Fibroblast of lung (primary cell): ENCODE measurements at regions not wholly inside any gene's neighbourhood (a gene's known extent, or its start where the extent isn't known, plus 50 kb on each side); places are given as distances from the start of the nearest gene placed in this dataset.

Experiments
- DNase-seq, 2 donors: peaks; one replicate each; pipeline versions ENCODE4 v3.0.0 to v3.0.0-alpha.2; 2010; ENCODE audit warnings: low read depth in 2 of 2
- H2AFZ ChIP-seq: 2 replicates; pipeline ENCODE4 v1.5.1; 2012; ENCODE audit warnings: low read length, control low read depth, inconsistent platforms
- H3K27ac ChIP-seq: 2 replicates; pipeline ENCODE4 v1.5.1; 2011; ENCODE audit warnings: low read length, control low read depth; ENCODE audit not compliant: insufficient read depth
- H3K27me3 ChIP-seq: 2 replicates; pipeline ENCODE4 v1.5.1; 2011; ENCODE audit warnings: mild to moderate bottlenecking, low read length; ENCODE audit not compliant: control insufficient read depth, insufficient read depth
- H3K36me3 ChIP-seq: 2 replicates; pipeline ENCODE4 v1.5.1; 2011; ENCODE audit warnings: low read length; ENCODE audit not compliant: control insufficient read depth, insufficient read depth
- H3K4me1 ChIP-seq: 2 replicates; pipeline ENCODE4 v1.5.1; 2011; ENCODE audit warnings: low read length; ENCODE audit not compliant: control insufficient read depth, insufficient read depth; ENCODE audit errors: extremely low read depth
- H3K4me2 ChIP-seq: 2 replicates; pipeline ENCODE4 v1.5.1; 2011; ENCODE audit warnings: low read length, control low read depth; ENCODE audit not compliant: insufficient read depth; ENCODE audit errors: extremely low read depth
- H3K4me3 ChIP-seq, 4 experiments: fragments of 200-600 bp in 1 of 4; sonication (generic) in 1 of 4; replicated peaks in 1 of 4; 2 replicates each; pipeline ENCODE4 v1.5.1; 2011 to 2016; ENCODE audit warnings: low read length in 4 of 4, low read depth in 3 of 4, mild to moderate bottlenecking in 3 of 4, control low read depth in 2 of 4, inconsistent platforms in 1 of 4, mixed read lengths in 1 of 4; ENCODE audit not compliant: insufficient read depth in 1 of 4; ENCODE audit errors: control extremely low read depth in 1 of 4
- H3K79me2 ChIP-seq: 2 replicates; pipeline ENCODE4 v1.5.1; 2012; ENCODE audit warnings: mild to moderate bottlenecking, low read length, inconsistent platforms; ENCODE audit not compliant: control insufficient read depth, insufficient read depth
- H3K9ac ChIP-seq: 2 replicates; pipeline ENCODE4 v1.5.1; 2011; ENCODE audit warnings: mild to moderate bottlenecking, low read length, control low read depth; ENCODE audit not compliant: insufficient read depth
- H3K9me3 ChIP-seq: 2 replicates; pipeline ENCODE4 v1.5.1; 2012; ENCODE audit warnings: low read depth, low read length; ENCODE audit not compliant: control insufficient read depth, insufficient read depth
- H4K20me1 ChIP-seq: 2 replicates; pipeline ENCODE4 v1.5.1; 2011; ENCODE audit warnings: low read length; ENCODE audit not compliant: control insufficient read depth, insufficient read depth; ENCODE audit errors: extremely low read depth
- EZH2 ChIP-seq: IDR thresholded peaks from 2 replicates; pipeline ENCODE4 v1.5.1; 2012; ENCODE audit warnings: low read length, control low read depth, mild to moderate bottlenecking; ENCODE audit errors: missing control alignments
- TF ChIP-seq, protein P1 (sequence below), 2 donors: IDR thresholded peaks in 1 of 2; conservative IDR thresholded peaks in 1 of 2; 1 replicate in 1 of 2; 2 replicates in 1 of 2; pipeline ENCODE4 v1.5.1; 2011 to 2012; ENCODE audit warnings: low read length in 2 of 2, control low read depth in 1 of 2, inconsistent platforms in 1 of 2, low read depth in 1 of 2, mild to moderate bottlenecking in 1 of 2

GRCh38 chrX:42546800-42547199, 231.2 kb downstream of the PPP1R2C start:
- Histone ChIP-seq H3K27ac (no peak overlapping the region), H2AFZ (no peak overlapping the region), H3K4me3 (no peak overlapping the region), H4K20me1 (no peaks in the 10 kb centered on the region), H3K36me3 (no peaks in the 10 kb centered on the region), H3K79me2 (no peaks in the 10 kb centered on the region), H3K9me3 (no peaks in the 10 kb centered on the region), H3K4me2 (no peak overlapping the region), H3K9ac (no peak overlapping the region), H3K27me3 (no peaks in the 10 kb centered on the region), H3K4me1 (no peaks in the 10 kb centered on the region)
- TF ChIP-seq EZH2 = no peak
- TF ChIP-seq, protein P1, sequence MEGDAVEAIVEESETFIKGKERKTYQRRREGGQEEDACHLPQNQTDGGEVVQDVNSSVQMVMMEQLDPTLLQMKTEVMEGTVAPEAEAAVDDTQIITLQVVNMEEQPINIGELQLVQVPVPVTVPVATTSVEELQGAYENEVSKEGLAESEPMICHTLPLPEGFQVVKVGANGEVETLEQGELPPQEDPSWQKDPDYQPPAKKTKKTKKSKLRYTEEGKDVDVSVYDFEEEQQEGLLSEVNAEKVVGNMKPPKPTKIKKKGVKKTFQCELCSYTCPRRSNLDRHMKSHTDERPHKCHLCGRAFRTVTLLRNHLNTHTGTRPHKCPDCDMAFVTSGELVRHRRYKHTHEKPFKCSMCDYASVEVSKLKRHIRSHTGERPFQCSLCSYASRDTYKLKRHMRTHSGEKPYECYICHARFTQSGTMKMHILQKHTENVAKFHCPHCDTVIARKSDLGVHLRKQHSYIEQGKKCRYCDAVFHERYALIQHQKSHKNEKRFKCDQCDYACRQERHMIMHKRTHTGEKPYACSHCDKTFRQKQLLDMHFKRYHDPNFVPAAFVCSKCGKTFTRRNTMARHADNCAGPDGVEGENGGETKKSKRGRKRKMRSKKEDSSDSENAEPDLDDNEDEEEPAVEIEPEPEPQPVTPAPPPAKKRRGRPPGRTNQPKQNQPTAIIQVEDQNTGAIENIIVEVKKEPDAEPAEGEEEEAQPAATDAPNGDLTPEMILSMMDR (conservative IDR thresholded peaks at IDR 0.05 in 1 of 2, IDR thresholded peaks at IDR 0.05 in 1 of 2; ENCODE audit: low read depth in 1 of 2, low read length in 2 of 2) = no peak
- no peak for DNase-seq

DNA sequence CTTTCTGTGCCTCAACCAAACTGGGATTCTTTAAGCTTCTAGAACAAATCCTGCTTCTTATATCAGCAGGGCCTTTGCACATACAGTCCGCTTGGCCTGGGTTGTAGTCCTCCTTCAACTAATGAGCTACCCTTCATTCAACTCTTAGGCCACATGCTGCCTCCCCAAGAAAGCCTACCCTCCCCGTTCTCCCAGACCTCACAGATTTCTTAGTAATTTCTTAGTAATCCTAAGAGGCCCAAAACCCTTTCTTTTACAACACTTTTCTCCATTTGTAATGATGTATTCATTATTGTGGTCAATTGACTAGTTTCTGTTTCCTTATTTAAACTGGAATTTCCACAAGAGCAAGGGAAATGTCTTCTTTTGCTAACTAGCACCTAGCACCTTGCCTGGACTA, 233.1 kb downstream of the PPP1R2C start:
- Histone ChIP-seq H3K27me3 (no peaks in the 10 kb centered on the region), H4K20me1 (no peaks in the 10 kb centered on the region), H3K36me3 (no peaks in the 10 kb centered on the region), H2AFZ (no peak overlapping the region), H3K4me2 (no peak overlapping the region), H3K27ac (no peak overlapping the region), H3K79me2 (no peaks in the 10 kb centered on the region), H3K4me1 (no peaks in the 10 kb centered on the region), H3K9ac (no peak overlapping the region), H3K9me3 (no peaks in the 10 kb centered on the region), H3K4me3 (no peak overlapping the region)
- no peak for DNase-seq
- no peak for TF ChIP-seq EZH2
- TF ChIP-seq, protein P1 (conservative IDR thresholded peaks at IDR 0.05 in 1 of 2, IDR thresholded peaks at IDR 0.05 in 1 of 2; ENCODE audit: low read depth in 1 of 2, low read length in 2 of 2) = no peak

DNA sequence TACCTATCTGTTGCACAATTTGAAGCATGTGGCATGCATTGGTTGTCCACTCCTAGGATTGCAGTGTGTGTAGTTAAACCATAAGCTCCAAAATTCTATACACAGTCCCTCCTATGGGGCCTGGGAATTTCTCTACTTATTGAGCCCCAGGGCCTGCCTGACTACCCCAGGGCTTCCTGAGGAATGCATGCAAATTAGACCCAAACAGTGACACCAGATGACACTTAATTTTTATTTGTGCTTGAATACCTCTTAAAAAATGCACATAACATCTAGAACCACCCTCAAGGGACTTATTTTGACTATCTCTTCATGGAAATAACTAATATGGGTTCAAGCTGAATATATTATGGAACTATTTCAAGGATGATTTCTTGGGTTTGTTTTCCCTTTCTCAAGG, 236.4 kb downstream of the PPP1R2C start:
- DNase-seq = no peak
- Histone ChIP-seq H3K4me3 (no peak overlapping the region), H2AFZ (no peak overlapping the region), H3K4me1 (no peaks in the 10 kb centered on the region), H3K27ac (no peak overlapping the region), H3K9me3 (no peaks in the 10 kb centered on the region), H3K79me2 (no peaks in the 10 kb centered on the region), H3K9ac (no peak overlapping the region), H4K20me1 (no peaks in the 10 kb centered on the region), H3K4me2 (no peak overlapping the region), H3K36me3 (no peaks in the 10 kb centered on the region), H3K27me3 (no peaks in the 10 kb centered on the region)
- TF ChIP-seq EZH2 = no peak
- TF ChIP-seq, protein P1 (conservative IDR thresholded peaks at IDR 0.05 in 1 of 2, IDR thresholded peaks at IDR 0.05 in 1 of 2; ENCODE audit: low read depth in 1 of 2, low read length in 2 of 2) = no peak
